DND-41 (cell line): ENCODE measurements at regions not wholly inside any gene's neighbourhood (a gene's known extent, or its start where the extent isn't known, plus 50 kb on each side); places are given as distances from the start of the nearest gene placed in this dataset.
A peak's percentile ranks its signal among the peaks of the same experiment; 100 is the strongest.

Experiments used
- ATAC-seq: fragments of 200-7000 bp; cut with Tn5 transposase; 3 replicates; pipeline ENCODE4 v1.9.1; 2021; ENCODE audit warnings: low read depth; ENCODE audit not compliant: insufficient read depth
- DNase-seq: peaks from one replicate; pipeline ENCODE4 v3.0.0-alpha.2; 2020
- H2AFZ ChIP-seq: 2 replicates; pipeline ENCODE4 v1.6.0; 2012; ENCODE audit warnings: low read depth, low read length
- H3K27ac ChIP-seq: 2 replicates; pipeline ENCODE4 v1.5.1; 2012; ENCODE audit warnings: low read length, inconsistent platforms
- H3K27me3 ChIP-seq: fragments of 200-600 bp; sonication (generic); 2 replicates; pipeline ENCODE4 v1.6.0; 2012; ENCODE audit warnings: low read length, mild to moderate bottlenecking, inconsistent platforms; ENCODE audit not compliant: insufficient read depth, poor library complexity
- H3K36me3 ChIP-seq: 2 replicates; pipeline ENCODE4 v1.5.1; 2012; ENCODE audit warnings: low read length, inconsistent platforms; ENCODE audit not compliant: insufficient read depth
- H3K4me1 ChIP-seq: 2 replicates; pipeline ENCODE4 v1.5.1; 2012; ENCODE audit warnings: mild to moderate bottlenecking, low read length; ENCODE audit not compliant: insufficient read depth
- H3K4me2 ChIP-seq: 2 replicates; pipeline ENCODE4 v1.6.0; 2012; ENCODE audit warnings: mild to moderate bottlenecking, moderate library complexity, low read length, inconsistent platforms; ENCODE audit not compliant: insufficient read depth
- H3K4me3 ChIP-seq, 2 experiments: fragments of 200-600 bp in 1 of 2; shearing (Covaris generic) in 1 of 2; 2 replicates each; pipeline ENCODE4 v1.5.1; 2012 to 2016; ENCODE audit warnings: inconsistent platforms in 2 of 2, low read length in 2 of 2, mild to moderate bottlenecking in 2 of 2, low read depth in 1 of 2, moderate library complexity in 1 of 2
- H3K79me2 ChIP-seq: 2 replicates; pipeline ENCODE4 v1.6.0; 2012; ENCODE audit warnings: low read length, inconsistent platforms; ENCODE audit not compliant: insufficient read depth
- H3K9ac ChIP-seq: 2 replicates; pipeline ENCODE4 v1.6.0; 2012; ENCODE audit warnings: low read depth, mild to moderate bottlenecking, inconsistent platforms, low read length, moderate library complexity
- H3K9me3 ChIP-seq: 2 replicates; pipeline ENCODE4 v1.5.1; 2012; ENCODE audit warnings: low read length, moderate library complexity, mild to moderate bottlenecking, inconsistent platforms; ENCODE audit not compliant: insufficient read depth, severe bottlenecking
- H4K20me1 ChIP-seq: 2 replicates; pipeline ENCODE4 v1.6.0; 2012; ENCODE audit warnings: low read length; ENCODE audit not compliant: insufficient read depth
- EZH2 ChIP-seq: IDR thresholded peaks from 3 replicates; pipeline ENCODE4 v1.6.1; 2012; ENCODE audit warnings: borderline replicate concordance, low read depth, mild to moderate bottlenecking, moderate library complexity, low read length, inconsistent platforms; ENCODE audit not compliant: severe bottlenecking
- TF ChIP-seq, protein P1 (sequence below): IDR thresholded peaks from 2 replicates; pipeline ENCODE4 v1.5.1; 2012; ENCODE audit warnings: borderline replicate concordance, low read length, moderate library complexity, mild to moderate bottlenecking; ENCODE audit not compliant: poor library complexity, severe bottlenecking; ENCODE audit errors: extremely low read depth

DNA sequence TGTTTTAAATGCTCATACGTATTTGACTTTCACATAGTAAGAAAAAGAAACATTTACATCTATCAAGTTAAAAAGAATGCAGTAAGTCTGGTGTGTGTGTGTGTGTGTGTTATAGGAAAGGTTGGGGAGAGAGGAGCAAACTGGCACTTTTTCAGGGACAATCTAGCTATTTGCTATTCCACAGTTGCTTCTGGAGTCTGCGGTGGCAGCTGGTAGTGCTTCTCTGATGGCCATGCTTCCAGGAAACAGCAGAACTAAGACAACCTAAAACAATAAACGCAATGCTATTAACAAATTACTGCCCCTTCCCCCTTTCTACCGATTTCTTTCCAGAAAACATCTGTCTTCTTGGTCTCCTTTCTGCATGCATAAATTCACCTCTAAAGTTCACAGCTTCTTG is 70.0 kb upstream of the CDH10 start:
- Histone ChIP-seq H2AFZ (peak overlapping the region; percentile 25; the same call in 1 of the 2 replicates), H3K27ac (no peak overlapping the region), H4K20me1 (no peaks in the 10 kb centered on the region), H3K4me3 (no peak overlapping the region), H3K4me2 (no peak overlapping the region), H3K79me2 (no peaks in the 10 kb centered on the region), H3K27me3 (no peaks in the 10 kb centered on the region), H3K9me3 (no peaks in the 10 kb centered on the region), H3K36me3 (no peaks in the 10 kb centered on the region), H3K9ac (no peak overlapping the region), H3K4me1 (no peaks in the 10 kb centered on the region)
- ATAC-seq, result peak; percentile 48; the same call in 2 of the 3 replicates
- DNase-seq, result no peak
- TF ChIP-seq EZH2, result no peak
- TF ChIP-seq, protein P1, sequence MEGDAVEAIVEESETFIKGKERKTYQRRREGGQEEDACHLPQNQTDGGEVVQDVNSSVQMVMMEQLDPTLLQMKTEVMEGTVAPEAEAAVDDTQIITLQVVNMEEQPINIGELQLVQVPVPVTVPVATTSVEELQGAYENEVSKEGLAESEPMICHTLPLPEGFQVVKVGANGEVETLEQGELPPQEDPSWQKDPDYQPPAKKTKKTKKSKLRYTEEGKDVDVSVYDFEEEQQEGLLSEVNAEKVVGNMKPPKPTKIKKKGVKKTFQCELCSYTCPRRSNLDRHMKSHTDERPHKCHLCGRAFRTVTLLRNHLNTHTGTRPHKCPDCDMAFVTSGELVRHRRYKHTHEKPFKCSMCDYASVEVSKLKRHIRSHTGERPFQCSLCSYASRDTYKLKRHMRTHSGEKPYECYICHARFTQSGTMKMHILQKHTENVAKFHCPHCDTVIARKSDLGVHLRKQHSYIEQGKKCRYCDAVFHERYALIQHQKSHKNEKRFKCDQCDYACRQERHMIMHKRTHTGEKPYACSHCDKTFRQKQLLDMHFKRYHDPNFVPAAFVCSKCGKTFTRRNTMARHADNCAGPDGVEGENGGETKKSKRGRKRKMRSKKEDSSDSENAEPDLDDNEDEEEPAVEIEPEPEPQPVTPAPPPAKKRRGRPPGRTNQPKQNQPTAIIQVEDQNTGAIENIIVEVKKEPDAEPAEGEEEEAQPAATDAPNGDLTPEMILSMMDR, result no peak

DNA sequence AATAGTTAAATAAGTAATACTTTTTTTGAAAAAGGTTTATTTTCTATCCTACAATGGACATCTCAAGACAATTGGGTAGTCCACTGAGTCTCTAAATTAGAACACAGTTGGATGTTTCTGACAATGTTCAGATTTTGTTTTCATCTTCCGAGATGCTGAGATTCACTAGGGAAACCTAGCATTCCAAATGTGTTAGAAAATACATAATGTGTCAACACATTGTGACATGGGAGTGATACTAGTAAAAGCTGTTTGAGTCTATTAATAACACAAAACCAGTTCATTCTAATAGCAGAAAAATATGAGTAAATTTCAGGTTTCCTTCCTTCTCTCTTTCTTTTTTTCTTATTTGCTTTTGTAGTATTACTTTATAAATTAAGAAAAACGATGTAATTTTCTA is 68.2 kb upstream of the CDH10 start:
- H3K36me3 ChIP-seq, result no peaks in the 10 kb centered on the region
- no peak for ATAC-seq
- TF ChIP-seq EZH2, result no peak
- TF ChIP-seq, protein P1, result no peak

DNA sequence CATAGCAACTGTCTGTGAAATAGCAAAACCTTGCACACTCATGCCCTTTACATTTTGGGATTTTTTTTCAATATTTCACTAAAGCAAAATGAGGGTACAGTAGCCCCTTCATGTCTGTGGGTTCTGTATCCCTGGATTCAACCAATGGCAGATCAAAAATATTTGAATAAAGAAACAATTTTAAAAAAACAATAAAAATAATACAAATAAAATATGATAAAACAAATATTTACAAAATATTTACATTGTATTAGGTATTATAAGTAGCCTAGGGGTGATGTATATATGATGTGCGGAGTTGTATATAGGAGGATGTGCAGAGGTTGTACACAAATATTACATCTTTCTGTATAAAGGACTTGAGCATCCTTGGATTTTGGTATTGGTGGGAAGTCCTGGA is 67.3 kb upstream of the CDH10 start:
- H3K4me3 ChIP-seq, result no peak overlapping the region
- no peak overlapping the region for H3K27ac ChIP-seq
- no peaks in the 10 kb centered on the region for H3K4me1 ChIP-seq
- no peak overlapping the region for H3K9ac ChIP-seq
- no peaks in the 10 kb centered on the region for H3K9me3 ChIP-seq
- no peak overlapping the region for H2AFZ ChIP-seq
- H3K27me3 ChIP-seq, result no peaks in the 10 kb centered on the region
- TF ChIP-seq EZH2, result no peak
- TF ChIP-seq, protein P1, result no peak
- no peaks in the 10 kb centered on the region for H3K36me3 ChIP-seq
- no peaks in the 10 kb centered on the region for H4K20me1 ChIP-seq
- DNase-seq (no peak), ATAC-seq (no peak)
- no peaks in the 10 kb centered on the region for H3K79me2 ChIP-seq
- no peak overlapping the region for H3K4me2 ChIP-seq

More for the DNA sequence above, 68.2 kb upstream of the CDH10 start:
- Histone ChIP-seq H3K79me2 (no peaks in the 10 kb centered on the region), H3K4me3 (no peak overlapping the region), H4K20me1 (no peaks in the 10 kb centered on the region), H2AFZ (no peak overlapping the region), H3K9me3 (no peaks in the 10 kb centered on the region), H3K9ac (no peak overlapping the region), H3K4me2 (no peak overlapping the region), H3K27me3 (no peaks in the 10 kb centered on the region), H3K4me1 (no peaks in the 10 kb centered on the region), H3K27ac (no peak overlapping the region)
- DNase-seq, result no peak

DNA sequence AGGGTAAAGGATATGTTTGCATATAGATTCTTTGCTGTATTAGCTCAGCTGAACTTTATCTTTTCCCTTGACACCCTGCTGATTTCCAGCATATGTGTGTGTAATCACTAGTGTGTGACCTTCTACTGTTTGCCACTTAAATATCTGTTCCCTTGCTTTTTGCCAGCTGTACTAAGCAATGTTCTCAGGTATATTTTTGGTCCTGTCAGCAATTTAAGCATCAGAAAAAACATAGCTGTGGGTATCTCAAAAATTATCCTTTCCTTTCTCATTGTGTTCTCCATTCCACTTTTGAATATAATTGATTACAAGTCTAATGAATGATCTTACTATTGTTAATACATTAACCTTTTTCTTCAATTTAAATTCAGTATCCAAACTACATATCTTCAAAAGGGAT is 59.2 kb upstream of the CDH10 start:
- Histone ChIP-seq H3K4me3 (no peak overlapping the region), H3K27ac (no peak overlapping the region), H3K36me3 (no peaks in the 10 kb centered on the region), H3K27me3 (no peaks in the 10 kb centered on the region), H4K20me1 (no peaks in the 10 kb centered on the region), H3K4me2 (no peak overlapping the region), H2AFZ (no peak overlapping the region), H3K9ac (no peak overlapping the region), H3K9me3 (no peaks in the 10 kb centered on the region), H3K79me2 (no peaks in the 10 kb centered on the region), H3K4me1 (no peaks in the 10 kb centered on the region)
- ATAC-seq (no peak), DNase-seq (no peak)
- TF ChIP-seq, protein P1, result no peak
- no peak for TF ChIP-seq EZH2
